22Rv1 (cell line): ENCODE measurements at regions not wholly inside any gene's neighbourhood (a gene's known extent, or its start where the extent isn't known, plus 50 kb on each side); places are given as distances from the start of the nearest gene placed in this dataset.

ENCODE experiments used
- H3K27ac ChIP-seq: fragments of 450-650 bp; 2 replicates; pipeline ENCODE4 v1.5.1; 2017
- ZFX ChIP-seq: fragments of 450-650 bp; IDR thresholded peaks from 2 replicates; pipeline ENCODE4 v1.6.1; 2017; ENCODE audit warnings: antibody characterized with exemption, borderline replicate concordance
- TF ChIP-seq, protein P1 (sequence below): fragments of 450-650 bp; IDR thresholded peaks from 2 replicates; pipeline ENCODE4 v1.5.1; 2017; ENCODE audit warnings: mild to moderate bottlenecking

DNA sequence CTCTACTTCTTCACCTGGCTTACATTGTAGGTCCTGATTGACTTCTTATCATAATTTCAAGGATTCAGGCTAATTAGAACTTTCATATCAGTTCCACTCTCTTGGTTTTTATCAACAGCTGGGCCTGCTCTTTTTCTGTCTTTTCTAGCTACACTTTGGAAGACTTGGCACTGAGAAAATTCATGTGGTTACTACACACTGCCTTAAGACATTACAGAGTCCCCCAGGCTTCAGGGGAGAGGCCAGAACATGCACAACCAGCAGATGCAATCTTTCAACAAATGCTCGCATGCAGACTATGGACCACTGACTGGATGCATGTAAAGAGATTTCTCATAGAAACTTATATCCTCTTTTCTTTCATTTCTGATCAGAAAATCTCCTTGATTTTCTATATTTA, 423.5 kb downstream of the TUSC7 start:
- no peak for TF ChIP-seq ZFX
- TF ChIP-seq, protein P1, sequence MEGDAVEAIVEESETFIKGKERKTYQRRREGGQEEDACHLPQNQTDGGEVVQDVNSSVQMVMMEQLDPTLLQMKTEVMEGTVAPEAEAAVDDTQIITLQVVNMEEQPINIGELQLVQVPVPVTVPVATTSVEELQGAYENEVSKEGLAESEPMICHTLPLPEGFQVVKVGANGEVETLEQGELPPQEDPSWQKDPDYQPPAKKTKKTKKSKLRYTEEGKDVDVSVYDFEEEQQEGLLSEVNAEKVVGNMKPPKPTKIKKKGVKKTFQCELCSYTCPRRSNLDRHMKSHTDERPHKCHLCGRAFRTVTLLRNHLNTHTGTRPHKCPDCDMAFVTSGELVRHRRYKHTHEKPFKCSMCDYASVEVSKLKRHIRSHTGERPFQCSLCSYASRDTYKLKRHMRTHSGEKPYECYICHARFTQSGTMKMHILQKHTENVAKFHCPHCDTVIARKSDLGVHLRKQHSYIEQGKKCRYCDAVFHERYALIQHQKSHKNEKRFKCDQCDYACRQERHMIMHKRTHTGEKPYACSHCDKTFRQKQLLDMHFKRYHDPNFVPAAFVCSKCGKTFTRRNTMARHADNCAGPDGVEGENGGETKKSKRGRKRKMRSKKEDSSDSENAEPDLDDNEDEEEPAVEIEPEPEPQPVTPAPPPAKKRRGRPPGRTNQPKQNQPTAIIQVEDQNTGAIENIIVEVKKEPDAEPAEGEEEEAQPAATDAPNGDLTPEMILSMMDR, result no peak
- H3K27ac ChIP-seq, result no peak overlapping the region

DNA sequence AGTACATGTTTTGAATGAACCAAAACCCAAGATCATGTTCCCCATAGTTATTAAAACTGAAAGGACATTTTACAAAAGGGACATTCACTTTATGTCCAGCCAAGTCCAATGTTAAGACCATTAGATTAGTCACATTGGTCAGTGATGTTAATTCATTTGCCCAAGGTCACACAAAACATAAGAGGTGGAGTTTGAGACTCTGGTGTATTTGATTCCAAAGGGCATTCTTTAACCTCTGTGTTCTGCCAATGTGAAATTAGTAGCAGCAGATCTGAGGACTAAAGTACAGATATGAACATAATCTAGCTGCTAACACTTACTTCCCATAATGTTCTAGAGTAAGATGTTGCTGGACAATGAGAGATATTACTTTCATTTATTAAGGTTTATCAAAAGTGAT, 425.6 kb downstream of the TUSC7 start:
- H3K27ac ChIP-seq, result no peak overlapping the region
- TF ChIP-seq, protein P1, result no peak
- no peak for TF ChIP-seq ZFX

DNA sequence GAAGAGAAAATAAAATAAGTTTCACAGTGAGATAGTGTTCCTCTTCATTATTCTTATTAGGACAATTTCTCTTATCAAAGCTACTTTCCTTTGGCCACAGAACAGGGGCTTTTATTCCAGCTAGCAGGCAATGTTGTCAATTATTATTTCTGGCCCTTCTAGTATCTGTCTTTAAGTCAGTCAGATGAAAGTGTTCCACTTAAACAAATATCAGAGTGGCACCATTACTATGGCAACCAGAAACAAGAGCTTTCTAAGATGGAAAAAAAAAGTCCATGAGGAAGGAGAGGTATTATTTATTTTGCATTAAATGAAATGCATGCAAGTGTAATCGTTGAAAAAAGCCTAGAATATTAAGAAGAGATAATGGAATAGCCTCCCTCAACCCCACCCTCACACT, 426.4 kb downstream of the TUSC7 start:
- TF ChIP-seq, protein P1, result no peak
- TF ChIP-seq ZFX, result no peak
- no peak overlapping the region for H3K27ac ChIP-seq

DNA sequence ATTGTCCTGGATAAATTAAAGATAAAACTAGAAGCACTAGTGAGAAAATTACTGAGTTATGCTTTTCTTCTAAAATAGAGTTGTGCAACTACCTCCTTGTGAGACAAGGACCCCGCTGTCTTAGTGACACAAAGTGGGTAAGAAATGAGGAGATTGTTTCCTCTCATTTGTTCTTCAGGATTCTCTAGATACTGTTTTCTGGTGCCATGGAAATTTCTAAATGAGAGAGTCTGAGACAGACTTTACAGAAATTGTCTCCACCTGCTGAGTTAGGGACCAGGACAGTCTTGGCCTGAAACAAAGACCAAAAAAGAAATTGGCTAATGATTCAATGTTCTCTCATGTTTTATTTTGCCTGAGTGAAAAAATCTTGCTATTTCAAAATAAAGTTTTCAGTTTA, 427.5 kb downstream of the TUSC7 start:
- no peak overlapping the region for H3K27ac ChIP-seq
- TF ChIP-seq, protein P1, result no peak
- no peak for TF ChIP-seq ZFX

DNA sequence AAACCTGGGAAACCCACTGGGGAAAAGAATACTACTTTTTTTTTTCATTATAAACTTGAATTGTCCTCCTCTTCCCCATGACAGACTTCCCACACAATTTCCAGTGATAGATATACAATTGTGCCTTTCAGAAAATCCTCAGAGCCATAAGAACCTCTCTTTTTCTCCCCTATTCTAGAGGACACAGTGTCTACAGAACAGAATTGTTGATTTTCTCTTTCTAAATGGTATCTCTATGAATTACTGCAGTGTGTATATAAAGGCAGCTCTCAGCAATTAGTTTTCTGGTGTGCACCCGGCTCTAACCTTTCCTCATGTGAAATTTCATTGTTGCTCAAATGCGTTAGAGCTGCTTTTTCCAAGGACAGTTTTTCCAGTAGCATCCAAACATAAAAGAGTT, 430.1 kb downstream of the TUSC7 start:
- TF ChIP-seq ZFX, result no peak
- TF ChIP-seq, protein P1, result no peak
- H3K27ac ChIP-seq, result no peak overlapping the region

DNA sequence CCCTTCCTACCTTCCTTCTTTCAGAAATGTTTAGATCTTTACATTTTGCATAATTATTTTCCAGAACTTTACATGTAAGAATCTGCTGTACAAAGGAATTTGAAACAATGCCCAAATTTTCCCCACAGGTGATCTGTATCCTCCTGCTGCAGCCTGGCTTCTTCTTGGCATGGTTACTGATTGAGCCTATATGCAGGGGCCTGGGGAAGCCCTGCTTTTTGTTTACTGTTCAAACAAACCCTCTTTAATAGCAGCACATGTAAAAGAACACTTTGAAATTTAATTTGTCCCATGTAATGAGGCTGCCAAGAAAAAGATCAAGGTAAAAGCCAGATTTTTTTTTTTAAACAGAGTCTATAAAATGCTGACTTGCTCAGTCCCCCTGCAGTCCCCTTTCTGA, 432.2 kb downstream of the TUSC7 start:
- TF ChIP-seq, protein P1, result no peak
- TF ChIP-seq ZFX, result no peak
- peak overlapping the region; percentile 46 for H3K27ac ChIP-seq

DNA sequence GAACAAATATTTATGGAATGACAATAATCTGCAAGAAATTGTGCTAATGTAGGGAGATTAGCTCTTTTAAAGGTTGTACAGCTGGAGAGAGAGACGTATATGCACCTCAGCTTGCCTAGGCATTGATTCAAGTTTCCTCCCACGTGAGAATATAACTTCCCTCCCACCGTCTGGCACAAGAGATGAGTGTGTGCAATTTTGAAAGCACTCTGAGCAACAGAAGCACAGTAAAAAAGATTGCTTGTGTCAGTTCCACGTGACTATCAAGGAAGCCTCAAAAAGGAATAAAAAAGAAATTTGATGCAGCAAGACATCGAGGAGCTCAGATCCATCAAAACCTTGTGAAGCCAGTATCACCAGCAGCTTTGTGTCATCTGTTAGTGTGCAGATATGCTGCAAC, 435.3 kb downstream of the TUSC7 start:
- H3K27ac ChIP-seq, result no peak overlapping the region
- TF ChIP-seq, protein P1, result no peak
- no peak for TF ChIP-seq ZFX
